C4-2B (cell line): ENCODE measurements at regions not wholly inside any gene's neighbourhood (a gene's known extent, or its start where the extent isn't known, plus 50 kb on each side); places are given as distances from the start of the nearest gene placed in this dataset.

Source experiments
- ZFX ChIP-seq: fragments of 450-650 bp; IDR thresholded peaks from 2 replicates; pipeline ENCODE4 v1.6.1; 2017
- TF ChIP-seq, protein P1 (sequence below): fragments of 450-650 bp; conservative IDR thresholded peaks from 2 replicates; pipeline ENCODE4 v1.5.1; 2017; ENCODE audit warnings: mild to moderate bottlenecking

DNA sequence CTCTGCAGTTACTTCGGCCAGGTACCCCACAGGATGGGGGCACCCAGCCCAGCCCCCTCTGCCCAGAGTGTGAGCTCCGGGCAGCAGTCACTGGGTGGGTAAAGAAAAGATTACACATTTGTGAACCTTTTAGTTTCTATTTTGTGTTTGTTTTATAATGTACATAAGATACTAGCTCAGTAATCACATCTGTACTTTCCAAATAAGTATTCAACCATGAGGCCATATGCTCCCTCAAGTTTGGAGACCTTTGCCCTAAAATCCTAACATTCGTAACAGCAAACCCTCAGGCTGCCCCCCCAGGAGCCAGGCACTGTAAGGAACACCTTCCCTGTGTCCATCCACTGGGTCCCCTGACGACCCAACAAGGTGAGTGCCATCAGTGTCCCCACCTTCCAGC, 68.3 kb upstream of the SLC6A6 start:
- TF ChIP-seq ZFX, result no peak
- TF ChIP-seq, protein P1, sequence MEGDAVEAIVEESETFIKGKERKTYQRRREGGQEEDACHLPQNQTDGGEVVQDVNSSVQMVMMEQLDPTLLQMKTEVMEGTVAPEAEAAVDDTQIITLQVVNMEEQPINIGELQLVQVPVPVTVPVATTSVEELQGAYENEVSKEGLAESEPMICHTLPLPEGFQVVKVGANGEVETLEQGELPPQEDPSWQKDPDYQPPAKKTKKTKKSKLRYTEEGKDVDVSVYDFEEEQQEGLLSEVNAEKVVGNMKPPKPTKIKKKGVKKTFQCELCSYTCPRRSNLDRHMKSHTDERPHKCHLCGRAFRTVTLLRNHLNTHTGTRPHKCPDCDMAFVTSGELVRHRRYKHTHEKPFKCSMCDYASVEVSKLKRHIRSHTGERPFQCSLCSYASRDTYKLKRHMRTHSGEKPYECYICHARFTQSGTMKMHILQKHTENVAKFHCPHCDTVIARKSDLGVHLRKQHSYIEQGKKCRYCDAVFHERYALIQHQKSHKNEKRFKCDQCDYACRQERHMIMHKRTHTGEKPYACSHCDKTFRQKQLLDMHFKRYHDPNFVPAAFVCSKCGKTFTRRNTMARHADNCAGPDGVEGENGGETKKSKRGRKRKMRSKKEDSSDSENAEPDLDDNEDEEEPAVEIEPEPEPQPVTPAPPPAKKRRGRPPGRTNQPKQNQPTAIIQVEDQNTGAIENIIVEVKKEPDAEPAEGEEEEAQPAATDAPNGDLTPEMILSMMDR, result no peak
